Caco-2 (cell line): ENCODE measurements at regions not wholly inside any gene's neighbourhood (a gene's known extent, or its start where the extent isn't known, plus 50 kb on each side); places are given as distances from the start of the nearest gene placed in this dataset.

Source experiments
- BruUV-seq: library from RNA; stranded (reverse); fragments of 400-500 nt; replicated peaks from 2 replicates; lab custom pipeline; 2021; lab: Mats Ljungman, UMichigan
- CTCF ChIA-PET: fragments of 300-600 bp; sonication (Branson Sonifier 250); formaldehyde crosslinking; loops from one replicate; lab custom pipeline; 2022; ENCODE audit warnings: antibody characterized with exemption; lab: Charles Lee
- POLR2A ChIA-PET: fragments of 300-600 bp; sonication (Branson Sonifier 250); formaldehyde crosslinking; loops from one replicate; lab custom pipeline; 2022; ENCODE audit warnings: antibody characterized with exemption; lab: Charles Lee
- DNase-seq, 2 experiments: peaks; one replicate each; pipeline versions ENCODE4 v3.0.0 to v3.0.0-alpha.2; 2020 to 2022
- H3K27me3 ChIP-seq: replicated peaks from 2 replicates; pipeline ENCODE4 v1.6.0; 2011; ENCODE audit warnings: low read length; ENCODE audit not compliant: control insufficient read depth, insufficient read depth
- H3K36me3 ChIP-seq: 2 replicates; pipeline ENCODE4 v1.5.1; 2011; ENCODE audit warnings: low read length; ENCODE audit not compliant: control insufficient read depth, insufficient read depth
- H3K4me1 ChIP-seq: fragments of 250-450 bp; sonication (Bioruptor Pico); 2 replicates; pipeline ENCODE4 v1.5.1; 2020; ENCODE audit warnings: mild to moderate bottlenecking
- H3K4me3 ChIP-seq: 2 replicates; pipeline ENCODE4 v1.5.1; 2011; ENCODE audit warnings: low read depth, mild to moderate bottlenecking, control low read depth, low read length
- H3K9me3 ChIP-seq: fragments of 250-450 bp; sonication (Bioruptor Pico); 2 replicates; pipeline ENCODE4 v1.5.1; 2020; ENCODE audit warnings: mild to moderate bottlenecking, moderate library complexity
- H3K27ac Mint-ChIP-seq: one replicate; pipeline ENCODE4 v1.8.0; 2022; ENCODE audit warnings: mixed read lengths; ENCODE audit not compliant: unreplicated experiment
- H3K27me3 Mint-ChIP-seq: one replicate; pipeline ENCODE4 v1.8.0; 2022; ENCODE audit warnings: mixed read lengths; ENCODE audit not compliant: insufficient read depth, unreplicated experiment
- H3K36me3 Mint-ChIP-seq: one replicate; pipeline ENCODE4 v1.8.0; 2022; ENCODE audit warnings: mild to moderate bottlenecking, mixed read lengths; ENCODE audit not compliant: insufficient read depth, unreplicated experiment
- H3K4me1 Mint-ChIP-seq: one replicate; pipeline ENCODE4 v1.8.0; 2022; ENCODE audit warnings: low read depth, mixed read lengths; ENCODE audit not compliant: unreplicated experiment
- H3K4me3 Mint-ChIP-seq: one replicate; pipeline ENCODE4 v1.8.0; 2022; ENCODE audit warnings: mild to moderate bottlenecking, moderate library complexity, mixed read lengths; ENCODE audit not compliant: unreplicated experiment
- H3K9me3 Mint-ChIP-seq: one replicate; pipeline ENCODE4 v1.8.0; 2022; ENCODE audit warnings: mixed read lengths; ENCODE audit not compliant: unreplicated experiment
- CTCF ChIP-seq, 2 experiments: fragments of 200-600 bp in 1 of 2; IDR thresholded peaks; 1 replicate in 1 of 2; 2 replicates in 1 of 2; pipeline versions ENCODE4 v1.5.1 to v1.8.0; 2011 to 2022; ENCODE audit warnings: antibody characterized with exemption in 1 of 2, control low read depth in 1 of 2, inconsistent platforms in 1 of 2, low read depth in 1 of 2, low read length in 1 of 2, mild to moderate bottlenecking in 1 of 2, moderate library complexity in 1 of 2; ENCODE audit not compliant: insufficient read depth in 1 of 2, severe bottlenecking in 1 of 2, unreplicated experiment in 1 of 2
- intact Hi-C: fragments of 100-400 bp; cut with micrococcal nuclease; formaldehyde crosslinking; loops from one replicate; pipeline ENCODE4 v1.10.0; 2022; ENCODE audit not compliant: unreplicated experiment

- Mint-ChIP-seq H3K4me1 (no peaks in the 10 kb centered on the region), H3K9me3 (no peaks in the 10 kb centered on the region), H3K27ac (no peak overlapping the region), H3K4me3 (no peak overlapping the region), H3K27me3 (no peaks in the 10 kb centered on the region), H3K36me3 (no peaks in the 10 kb centered on the region)
- ChIA-PET CTCF (no interaction called here), POLR2A (no interaction called here)
- intact Hi-C loops, result no loop called here
- BruUV-seq, result no TSS peak
- H3K9me3 ChIP-seq, result no peaks in the 10 kb centered on the region
- H3K4me3 ChIP-seq, result no peak overlapping the region
- no peaks in the 10 kb centered on the region for H3K4me1 ChIP-seq
- H3K27me3 ChIP-seq, result no peaks in the 10 kb centered on the region
- no peak for DNase-seq
- H3K36me3 ChIP-seq, result no peaks in the 10 kb centered on the region
- TF ChIP-seq CTCF (IDR thresholded peaks at IDR 0.05; ENCODE audit: insufficient read depth in 1 of 2, low read depth in 1 of 2, low read length in 1 of 2, severe bottlenecking in 1 of 2, unreplicated experiment in 1 of 2), result no peak
These were observed 523.9 kb downstream of the CETN3 start for GRCh38 chr5:89885670-89886069.

GRCh38 chr5:89883967-89884366, 525.6 kb downstream of the CETN3 start:
- Mint-ChIP-seq H3K9me3 (no peaks in the 10 kb centered on the region), H3K36me3 (no peaks in the 10 kb centered on the region), H3K27me3 (no peaks in the 10 kb centered on the region), H3K4me3 (no peak overlapping the region), H3K4me1 (no peaks in the 10 kb centered on the region), H3K27ac (no peak overlapping the region)
- Histone ChIP-seq H3K4me1 (no peaks in the 10 kb centered on the region), H3K27me3 (no peaks in the 10 kb centered on the region), H3K9me3 (no peaks in the 10 kb centered on the region), H3K36me3 (no peaks in the 10 kb centered on the region), H3K4me3 (no peak overlapping the region)
- CTCF ChIA-PET, result no interaction called here
- POLR2A ChIA-PET, result no interaction called here
- BruUV-seq, result no TSS peak
- no peak for TF ChIP-seq CTCF (IDR thresholded peaks at IDR 0.05; ENCODE audit: insufficient read depth in 1 of 2, low read depth in 1 of 2, low read length in 1 of 2, severe bottlenecking in 1 of 2, unreplicated experiment in 1 of 2)
- intact Hi-C loops, result no loop called here
- DNase-seq, result no peak

GRCh38 chr5:89878140-89879132, 531.1 kb downstream of the CETN3 start:
- Mint-ChIP-seq H3K4me3 (no peak overlapping the region), H3K36me3 (no peaks in the 10 kb centered on the region), H3K4me1 (no peaks in the 10 kb centered on the region), H3K27me3 (no peaks in the 10 kb centered on the region), H3K27ac (no peak overlapping the region), H3K9me3 (no peaks in the 10 kb centered on the region)
- no TSS peak for BruUV-seq
- no peak for TF ChIP-seq CTCF (IDR thresholded peaks at IDR 0.05; ENCODE audit: insufficient read depth in 1 of 2, low read depth in 1 of 2, low read length in 1 of 2, severe bottlenecking in 1 of 2, unreplicated experiment in 1 of 2)
- no peaks in the 10 kb centered on the region for H3K9me3 ChIP-seq
- H3K27me3 ChIP-seq, result no peaks in the 10 kb centered on the region
- H3K4me1 ChIP-seq, result no peaks in the 10 kb centered on the region
- H3K4me3 ChIP-seq, result no peak overlapping the region
- ChIA-PET POLR2A (no interaction called here), CTCF (no interaction called here)
- H3K36me3 ChIP-seq, result no peaks in the 10 kb centered on the region
- intact Hi-C loops, result no loop called here
- DNase-seq, result no peak
